Esophagus (tissue), 2 donors: ENCODE measurements at regions not wholly inside any gene's neighbourhood (a gene's known extent, or its start where the extent isn't known, plus 50 kb on each side); places are given as distances from the start of the nearest gene placed in this dataset.

Source experiments
- H3K27ac ChIP-seq, 2 donors: one replicate each; pipeline ENCODE4 v1.5.1; 2013; ENCODE audit warnings: low read depth in 2 of 2, mild to moderate bottlenecking in 2 of 2, inconsistent platforms in 1 of 2, low read length in 1 of 2, moderate library complexity in 1 of 2
- H3K27me3 ChIP-seq, 2 donors: one replicate each; pipeline ENCODE4 v1.6.1; 2013; ENCODE audit warnings: low read length in 2 of 2, control low read depth in 1 of 2, mild to moderate bottlenecking in 1 of 2; ENCODE audit not compliant: insufficient read depth in 2 of 2, control insufficient read depth in 1 of 2
- H3K36me3 ChIP-seq, 2 donors: one replicate each; pipeline ENCODE4 v1.6.1; 2013; ENCODE audit warnings: low read length in 1 of 2; ENCODE audit not compliant: control insufficient read depth in 2 of 2, insufficient read depth in 2 of 2
- H3K4me1 ChIP-seq, 2 donors: one replicate each; pipeline ENCODE4 v1.6.1; 2013; ENCODE audit warnings: low read length in 1 of 2; ENCODE audit not compliant: control insufficient read depth in 2 of 2, insufficient read depth in 2 of 2
- H3K4me3 ChIP-seq, 2 donors: one replicate each; pipeline ENCODE4 v1.5.1; 2013; ENCODE audit warnings: low read length in 2 of 2, mild to moderate bottlenecking in 2 of 2, low read depth in 1 of 2, moderate library complexity in 1 of 2
- H3K9me3 ChIP-seq, 2 donors: one replicate each; pipeline ENCODE4 v1.6.1; 2013; ENCODE audit warnings: mild to moderate bottlenecking in 2 of 2, low read depth in 1 of 2, low read length in 1 of 2, moderate library complexity in 1 of 2; ENCODE audit not compliant: control insufficient read depth in 2 of 2, insufficient read depth in 1 of 2
- WGBS, 2 donors: extraction: QIAGEN DNeasy Blood & Tissue Kit; methylation state at CpG; one replicate each; pipeline ENCODE4 v1.1.7; 2013; 5-methylcytosine and 5-hydroxymethylcytosine counted together
- donor health status: healthy with polysubstance abuse.
- donor health status: Bipolar disorder and iron deficiency.

- H3K27me3 ChIP-seq = peaks cover 4% of the 10 kb centered on the region in 2 donors
- H3K27ac ChIP-seq = no peak overlapping the region
Measured at GRCh38 chr5:73333944-73334703, 114.5 kb downstream of the FOXD1 start.

GRCh38 chr5:73330613-73331012, 118.0 kb downstream of the FOXD1 start:
- H3K4me1 ChIP-seq = no peaks in the 10 kb centered on the region
- peaks cover 3 to 4% of the 10 kb centered on the region in 2 donors for H3K27me3 ChIP-seq
- peaks cover 0 to 2% of the 10 kb centered on the region in 2 donors for H3K9me3 ChIP-seq
- 48 to 54% methylated on average over 1 of the region's 1 CpG for WGBS, 2 donors
- no peak overlapping the region for H3K27ac ChIP-seq
- H3K4me3 ChIP-seq = no peak overlapping the region
- no peaks in the 10 kb centered on the region for H3K36me3 ChIP-seq

More at GRCh38 chr5:73333944-73334703, 114.5 kb downstream of the FOXD1 start:
- H3K4me3 ChIP-seq = no peak overlapping the region
- H3K4me1 ChIP-seq = no peaks in the 10 kb centered on the region
- no peaks in the 10 kb centered on the region for H3K36me3 ChIP-seq
- 69 to 77% methylated on average over 3 of the region's 3 CpGs for WGBS, 2 donors
- H3K9me3 ChIP-seq = peaks cover 0 to 2% of the 10 kb centered on the region in 2 donors

GRCh38 chr5:73328640-73329039, 119.9 kb downstream of the FOXD1 start:
- Histone ChIP-seq H3K27ac (no peak overlapping the region), H3K36me3 (no peaks in the 10 kb centered on the region)
- 90 to 93% methylated on average over 1 of the region's 1 CpG for WGBS, 2 donors

DNA sequence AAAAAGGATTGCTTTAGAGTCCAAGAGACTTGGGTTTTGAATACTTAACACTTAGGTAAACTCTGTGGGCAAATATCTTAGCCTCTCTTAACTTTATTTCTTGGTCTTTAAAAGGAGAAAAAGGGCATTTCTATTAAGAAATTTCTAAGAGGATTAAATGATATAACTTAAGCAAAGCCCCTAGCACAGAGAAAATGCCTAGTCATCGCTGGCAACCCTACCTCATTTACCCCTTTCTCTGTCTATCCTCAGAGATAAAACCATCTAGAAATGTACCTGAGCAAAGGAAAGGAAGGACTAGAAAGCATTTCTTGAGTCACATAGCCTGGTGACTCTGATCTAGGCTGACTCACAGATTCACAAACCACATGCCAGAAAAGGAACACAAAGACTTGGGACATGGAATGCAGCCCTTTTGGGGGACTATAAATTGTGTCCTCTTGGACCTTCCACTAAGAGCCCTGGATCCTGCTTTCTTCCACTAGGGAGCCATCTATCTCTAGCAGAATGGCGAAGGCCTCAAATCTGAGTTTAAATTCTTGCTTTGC, 120.6 kb downstream of the FOXD1 start:
- H3K4me3 ChIP-seq = no peak overlapping the region
- no peaks in the 10 kb centered on the region for H3K4me1 ChIP-seq
- H3K27ac ChIP-seq = no peak overlapping the region
- 86 to 88% methylated on average over 2 of the region's 2 CpGs for WGBS, 2 donors
- H3K9me3 ChIP-seq = peaks cover 0 to 2% of the 10 kb centered on the region in 2 donors
- no peaks in the 10 kb centered on the region for H3K36me3 ChIP-seq
- peaks cover 0 to 3% of the 10 kb centered on the region in 2 donors for H3K27me3 ChIP-seq

More at GRCh38 chr5:73328640-73329039, 119.9 kb downstream of the FOXD1 start:
- Histone ChIP-seq H3K4me3 (no peak overlapping the region), H3K4me1 (no peaks in the 10 kb centered on the region), H3K27me3 (peaks cover 0 to 4% of the 10 kb centered on the region in 2 donors), H3K9me3 (peaks cover 0 to 2% of the 10 kb centered on the region in 2 donors)

DNA sequence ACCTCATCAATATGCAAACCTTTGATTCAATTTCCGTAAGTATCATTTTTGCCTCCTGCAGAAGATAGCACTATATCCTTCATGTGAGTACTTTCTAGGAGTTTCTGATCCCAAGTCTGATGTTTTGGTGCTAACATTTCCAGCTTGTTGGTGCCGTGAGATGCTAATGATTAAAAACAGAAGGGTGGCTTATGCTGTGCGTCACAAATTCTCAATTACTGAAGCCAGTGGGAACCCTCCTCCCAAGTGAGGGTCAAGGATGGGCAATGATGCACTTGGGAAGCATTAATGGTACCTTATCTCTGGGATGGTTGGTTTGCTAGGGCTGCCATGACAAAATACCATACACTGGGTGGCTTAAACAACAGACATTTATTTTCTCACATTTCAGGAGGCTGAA, 123.0 kb downstream of the FOXD1 start:
- Histone ChIP-seq H3K27me3 (no peaks in the 10 kb centered on the region), H3K9me3 (peaks cover 0 to 4% of the 10 kb centered on the region in 2 donors), H3K4me3 (no peak overlapping the region), H3K36me3 (no peaks in the 10 kb centered on the region), H3K4me1 (peaks cover 0 to 4% of the 10 kb centered on the region in 2 donors), H3K27ac (no peak overlapping the region)
- 82 to 92% methylated on average over 3 of the region's 3 CpGs for WGBS, 2 donors

- Histone ChIP-seq H3K36me3 (no peaks in the 10 kb centered on the region), H3K9me3 (peaks cover 0 to 2% of the 10 kb centered on the region in 2 donors), H3K4me1 (peaks cover 0 to 4% of the 10 kb centered on the region in 2 donors), H3K27ac (no peak overlapping the region), H3K27me3 (no peaks in the 10 kb centered on the region), H3K4me3 (no peak overlapping the region)
- 68 to 81% methylated on average over 5 of the region's 5 CpGs for WGBS, 2 donors
Measured at GRCh38 chr5:73323466-73323865, 125.1 kb downstream of the FOXD1 start.

DNA sequence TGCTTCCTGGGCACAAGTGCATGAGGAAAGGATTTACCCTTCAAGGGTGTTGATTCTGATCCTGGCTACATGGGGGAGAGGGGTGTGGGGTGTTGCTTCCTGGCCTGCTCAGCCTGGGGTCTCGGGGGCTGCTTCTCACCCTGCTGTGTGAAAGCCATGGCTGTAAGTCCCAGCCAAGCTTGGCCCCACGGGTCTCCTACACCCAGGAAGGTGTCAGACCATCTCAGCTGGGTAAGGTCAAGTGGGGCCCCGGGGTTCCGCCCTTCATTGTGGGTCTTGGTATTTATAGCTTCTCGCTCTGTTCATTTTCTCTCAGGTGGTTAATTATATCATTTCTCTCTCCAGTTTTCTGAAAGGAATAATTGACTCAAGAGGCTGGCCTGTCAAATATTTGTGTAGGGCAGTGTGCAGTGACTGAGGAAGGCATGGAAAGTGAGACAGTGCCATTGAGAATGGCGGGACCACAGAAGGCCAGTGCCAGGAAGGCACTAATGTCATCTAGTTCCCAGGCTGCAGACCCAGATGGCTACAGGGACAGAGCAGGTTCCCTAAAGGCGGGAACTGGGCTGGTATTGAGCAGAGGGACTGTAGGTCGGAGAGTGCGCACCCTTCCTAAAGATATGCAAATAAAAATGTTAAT, 126.0 kb downstream of the FOXD1 start:
- H3K27me3 ChIP-seq = peaks cover 0 to 1% of the 10 kb centered on the region in 2 donors
- peaks cover 0 to 2% of the 10 kb centered on the region in 2 donors for H3K9me3 ChIP-seq
- H3K27ac ChIP-seq = no peak overlapping the region
- H3K36me3 ChIP-seq = no peaks in the 10 kb centered on the region
- 78 to 84% methylated on average over 9 of the region's 9 CpGs for WGBS, 2 donors
- H3K4me3 ChIP-seq = no peak overlapping the region
- peaks cover 0 to 4% of the 10 kb centered on the region in 2 donors for H3K4me1 ChIP-seq

DNA sequence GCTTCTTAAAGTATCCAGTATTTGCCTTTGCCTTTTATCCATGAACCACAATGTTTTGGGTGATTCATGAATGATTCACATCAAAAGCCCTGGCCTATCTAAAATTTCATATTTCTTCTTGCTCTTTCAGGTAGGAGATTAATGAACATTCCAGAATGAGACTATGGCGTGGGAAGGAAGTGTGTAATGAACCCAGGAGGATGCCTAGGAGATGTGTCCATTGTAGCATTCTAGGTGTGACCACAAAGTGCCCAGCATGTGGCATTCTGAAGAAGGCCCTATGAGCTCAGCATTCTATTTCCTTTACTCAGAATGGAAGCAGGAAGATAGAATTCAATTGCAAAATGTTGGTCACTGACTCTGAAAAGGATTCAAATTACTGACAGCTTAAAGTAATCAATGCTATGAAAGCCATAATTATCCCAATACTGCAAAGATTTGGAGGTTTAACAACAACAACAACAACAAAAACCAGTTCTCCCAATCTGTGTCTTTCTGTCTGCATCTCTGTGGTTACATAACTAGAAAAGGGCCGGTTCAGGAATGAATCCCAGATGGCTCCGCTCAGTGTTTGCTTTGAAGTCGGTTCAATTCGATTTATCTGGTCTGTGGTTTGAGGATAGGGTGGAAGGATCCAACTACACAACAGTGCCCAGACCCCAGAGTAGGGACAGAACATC, 126.7 kb downstream of the FOXD1 start:
- WGBS, 2 donors = 54 to 57% methylated on average over 5 of the region's 5 CpGs
- peaks cover 0 to 2% of the 10 kb centered on the region in 2 donors for H3K27me3 ChIP-seq

GRCh38 chr5:73319036-73319435, 129.5 kb downstream of the FOXD1 start:
- Histone ChIP-seq H3K4me1 (peaks cover 0 to 4% of the 10 kb centered on the region in 2 donors), H3K9me3 (peaks cover 0 to 2% of the 10 kb centered on the region in 2 donors), H3K36me3 (no peaks in the 10 kb centered on the region), H3K4me3 (no peak overlapping the region), H3K27me3 (peaks cover 0 to 5% of the 10 kb centered on the region in 2 donors), H3K27ac (no peak overlapping the region)
- 81 to 84% methylated on average over 6 of the region's 6 CpGs for WGBS, 2 donors

More for the DNA sequence above, 126.7 kb downstream of the FOXD1 start:
- Histone ChIP-seq H3K9me3 (peaks cover 0 to 2% of the 10 kb centered on the region in 2 donors), H3K36me3 (no peaks in the 10 kb centered on the region), H3K27ac (no peak overlapping the region), H3K4me3 (no peak overlapping the region), H3K4me1 (peaks cover 0 to 4% of the 10 kb centered on the region in 2 donors)
